Type B pancreatic cell (in vitro differentiated cells): ENCODE measurements at regions not wholly inside any gene's neighbourhood (a gene's known extent, or its start where the extent isn't known, plus 50 kb on each side); places are given as distances from the start of the nearest gene placed in this dataset.

Source experiments
- DNase-seq: peaks from one replicate; pipeline ENCODE4 v3.0.0; 2021; ENCODE audit warnings: mixed read lengths; ENCODE audit not compliant: unreplicated experiment; ENCODE audit errors: extremely low spot score
- H3K27ac Mint-ChIP-seq: 2 replicates; pipeline ENCODE4 v1.8.0; 2021; ENCODE audit warnings: mild to moderate bottlenecking, mixed read lengths
- H3K27me3 Mint-ChIP-seq: 2 replicates; pipeline ENCODE4 v1.8.0; 2021; ENCODE audit warnings: mixed read lengths
- H3K36me3 Mint-ChIP-seq: 2 replicates; pipeline ENCODE4 v1.8.0; 2021; ENCODE audit warnings: mixed read lengths
- H3K4me1 Mint-ChIP-seq: one replicate; pipeline ENCODE4 v1.8.0; 2021; ENCODE audit warnings: mixed read lengths; ENCODE audit not compliant: unreplicated experiment
- H3K4me3 Mint-ChIP-seq: 2 replicates; pipeline ENCODE4 v1.8.0; 2021; ENCODE audit warnings: mild to moderate bottlenecking, mixed read lengths
- H3K9me3 Mint-ChIP-seq: 2 replicates; pipeline ENCODE4 v1.8.0; 2021; ENCODE audit warnings: mixed read lengths
- TF ChIP-seq, protein P1 (sequence below): fragments of 200-600 bp; sonication (generic); conservative IDR thresholded peaks from 2 replicates; pipeline ENCODE4 v1.5.0; 2021; ENCODE audit warnings: antibody characterized with exemption, mild to moderate bottlenecking

DNA sequence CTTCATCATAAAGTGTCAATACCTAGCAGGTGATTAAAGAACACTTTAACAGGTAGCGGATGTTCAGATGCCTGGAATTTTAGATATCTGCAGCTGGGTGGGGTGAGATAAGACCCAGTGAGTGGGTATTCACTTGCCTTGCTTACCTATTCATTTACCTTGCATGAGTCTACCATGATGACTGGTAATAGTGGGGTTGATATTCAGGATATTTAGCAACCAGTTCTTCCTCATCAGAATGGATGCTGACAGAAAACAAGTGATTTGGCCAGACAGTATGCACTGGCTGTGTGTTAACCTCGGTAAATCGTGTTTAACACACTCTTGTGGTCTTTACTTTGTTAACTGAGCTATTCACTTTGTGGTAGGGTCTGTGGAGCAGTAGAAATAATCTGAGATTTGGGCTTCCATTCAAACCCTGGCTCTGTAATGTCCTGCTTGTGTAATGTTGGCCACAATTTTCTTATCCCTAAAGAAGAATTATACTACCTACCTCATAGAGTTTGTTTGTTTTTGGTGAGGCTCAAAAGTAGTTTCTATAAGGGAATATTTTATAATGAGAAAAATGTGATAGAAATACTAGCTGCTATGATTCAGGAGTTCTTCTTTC, 391.9 kb upstream of the TBL1XR1 start:
- Mint-ChIP-seq H3K4me1 (peaks cover 37% of the 10 kb centered on the region), H3K27me3 (no peaks in the 10 kb centered on the region), H3K27ac (peak overlapping the region; percentile 62), H3K9me3 (peaks cover 6% of the 10 kb centered on the region), H3K4me3 (no peak overlapping the region), H3K36me3 (no peaks in the 10 kb centered on the region)
- no peak for DNase-seq
- TF ChIP-seq, protein P1, sequence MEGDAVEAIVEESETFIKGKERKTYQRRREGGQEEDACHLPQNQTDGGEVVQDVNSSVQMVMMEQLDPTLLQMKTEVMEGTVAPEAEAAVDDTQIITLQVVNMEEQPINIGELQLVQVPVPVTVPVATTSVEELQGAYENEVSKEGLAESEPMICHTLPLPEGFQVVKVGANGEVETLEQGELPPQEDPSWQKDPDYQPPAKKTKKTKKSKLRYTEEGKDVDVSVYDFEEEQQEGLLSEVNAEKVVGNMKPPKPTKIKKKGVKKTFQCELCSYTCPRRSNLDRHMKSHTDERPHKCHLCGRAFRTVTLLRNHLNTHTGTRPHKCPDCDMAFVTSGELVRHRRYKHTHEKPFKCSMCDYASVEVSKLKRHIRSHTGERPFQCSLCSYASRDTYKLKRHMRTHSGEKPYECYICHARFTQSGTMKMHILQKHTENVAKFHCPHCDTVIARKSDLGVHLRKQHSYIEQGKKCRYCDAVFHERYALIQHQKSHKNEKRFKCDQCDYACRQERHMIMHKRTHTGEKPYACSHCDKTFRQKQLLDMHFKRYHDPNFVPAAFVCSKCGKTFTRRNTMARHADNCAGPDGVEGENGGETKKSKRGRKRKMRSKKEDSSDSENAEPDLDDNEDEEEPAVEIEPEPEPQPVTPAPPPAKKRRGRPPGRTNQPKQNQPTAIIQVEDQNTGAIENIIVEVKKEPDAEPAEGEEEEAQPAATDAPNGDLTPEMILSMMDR, result no peak

DNA sequence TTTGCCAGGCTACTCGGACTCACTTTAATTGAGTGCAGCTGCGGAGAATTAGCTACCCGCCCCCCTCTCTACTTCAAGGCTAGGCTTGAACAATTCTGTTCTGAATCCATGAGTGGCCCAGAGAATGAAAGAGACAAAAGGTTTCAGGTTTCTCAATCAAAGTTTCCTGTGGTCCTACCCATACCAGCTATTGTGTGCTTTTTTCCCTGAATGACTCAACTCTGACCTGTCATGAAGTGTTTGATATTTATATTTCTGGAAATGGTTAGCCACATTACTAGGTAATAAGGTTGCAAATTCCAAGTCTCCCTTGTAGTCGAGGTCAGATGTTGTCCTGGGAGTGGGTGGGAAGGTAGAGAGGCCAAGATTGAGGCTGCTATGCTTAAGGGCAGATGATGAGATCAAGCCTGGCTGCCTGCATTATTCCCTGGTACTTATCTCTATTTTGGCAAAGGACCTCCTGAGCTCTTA, 392.7 kb upstream of the TBL1XR1 start:
- Mint-ChIP-seq H3K4me1 (peaks cover 44% of the 10 kb centered on the region), H3K27ac (peak overlapping the region; percentile 62)
- no peak for DNase-seq

DNA sequence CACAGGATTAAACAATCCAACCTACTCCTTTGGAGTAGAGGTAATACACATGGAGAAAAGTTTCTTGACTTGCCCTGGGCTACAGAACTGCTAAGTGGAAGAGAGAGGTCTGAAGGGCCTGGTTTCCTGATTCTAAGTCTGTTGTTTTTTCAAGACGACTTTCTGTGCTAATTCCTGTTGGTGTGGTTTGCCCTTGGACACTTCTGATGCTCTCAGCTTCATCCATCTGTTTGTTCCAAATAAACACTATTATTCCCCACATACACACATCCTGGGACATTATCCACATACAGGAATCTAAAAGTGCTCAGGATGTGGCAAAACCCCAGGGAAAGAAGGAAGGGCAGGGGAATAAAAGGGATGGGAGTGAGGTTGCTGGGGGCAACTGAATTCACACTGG, 393.5 kb upstream of the TBL1XR1 start:
- Mint-ChIP-seq H3K4me1 (peaks cover 49% of the 10 kb centered on the region), H3K9me3 (no peaks in the 10 kb centered on the region), H3K36me3 (no peaks in the 10 kb centered on the region), H3K27me3 (no peaks in the 10 kb centered on the region), H3K4me3 (no peak overlapping the region), H3K27ac (no peak overlapping the region)
- no peak for DNase-seq
- TF ChIP-seq, protein P1, result no peak

More for the DNA sequence above, 392.7 kb upstream of the TBL1XR1 start:
- no peaks in the 10 kb centered on the region for H3K27me3 Mint-ChIP-seq
- H3K4me3 Mint-ChIP-seq, result peak overlapping the region; percentile 45
- no peaks in the 10 kb centered on the region for H3K9me3 Mint-ChIP-seq
- no peaks in the 10 kb centered on the region for H3K36me3 Mint-ChIP-seq
- TF ChIP-seq, protein P1, result no peak

DNA sequence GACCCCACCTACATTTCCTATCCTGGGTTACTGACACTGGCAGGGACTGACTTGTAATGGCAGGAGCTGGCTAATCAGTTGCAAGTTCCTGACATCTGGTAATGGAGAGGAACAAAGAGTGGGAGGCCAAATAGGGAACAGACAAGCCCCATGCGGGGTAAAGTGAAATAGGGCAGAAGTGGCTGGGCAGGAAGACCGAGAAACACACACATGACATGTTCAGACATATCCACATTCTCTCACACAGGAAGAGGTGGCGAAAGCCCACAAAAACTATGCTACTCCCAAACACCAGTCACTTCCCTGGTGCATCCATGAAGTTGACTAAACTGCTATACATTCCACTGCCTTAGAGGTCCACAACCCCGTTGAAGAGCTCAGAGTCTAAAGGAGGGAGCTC, 394.1 kb upstream of the TBL1XR1 start:
- DNase-seq, result no peak
- Mint-ChIP-seq H3K36me3 (no peaks in the 10 kb centered on the region), H3K27me3 (no peaks in the 10 kb centered on the region), H3K4me3 (no peak overlapping the region), H3K9me3 (no peaks in the 10 kb centered on the region), H3K27ac (peak overlapping the region; percentile 51), H3K4me1 (peaks cover 53% of the 10 kb centered on the region)
- TF ChIP-seq, protein P1, result no peak

DNA sequence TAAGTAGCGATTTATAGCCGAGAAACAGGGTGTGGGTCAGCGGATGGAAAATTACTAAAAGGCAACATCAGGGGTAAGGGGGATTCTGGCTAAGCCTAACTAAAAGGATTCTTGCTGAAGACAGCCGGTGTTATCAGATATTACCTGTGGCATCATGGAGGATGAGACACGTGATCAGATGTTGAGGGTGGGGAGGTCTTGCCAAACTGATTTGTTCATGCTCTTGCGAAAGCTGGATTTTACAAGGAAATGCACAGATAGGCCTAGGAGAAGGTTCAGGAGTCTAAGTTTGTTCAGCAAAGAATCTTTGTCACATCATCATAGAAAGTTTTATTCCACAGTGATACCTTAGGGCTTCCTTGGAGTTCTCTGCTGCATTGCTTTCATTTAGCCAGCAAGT, 396.8 kb upstream of the TBL1XR1 start:
- no peak overlapping the region for H3K4me3 Mint-ChIP-seq
- TF ChIP-seq, protein P1, result no peak
- H3K9me3 Mint-ChIP-seq, result no peaks in the 10 kb centered on the region
- H3K36me3 Mint-ChIP-seq, result no peaks in the 10 kb centered on the region
- no peaks in the 10 kb centered on the region for H3K27me3 Mint-ChIP-seq
- H3K4me1 Mint-ChIP-seq, result peaks cover 69% of the 10 kb centered on the region
- peak overlapping the region; percentile 21 for H3K27ac Mint-ChIP-seq
- DNase-seq, result no peak
